Suprapubic skin (tissue), 4 donors: ENCODE measurements at regions not wholly inside any gene's neighbourhood (a gene's known extent, or its start where the extent isn't known, plus 50 kb on each side); places are given as distances from the start of the nearest gene placed in this dataset.
"Not testable (repeated sequence)": the region's sequence is repeated elsewhere in the genome, so short reads cannot be mapped to it uniquely, and the experiment has no call there.

ENCODE experiments used
- DNase-seq, 2 donors: peaks; one replicate each; pipeline ENCODE4 v3.0.0-alpha.2; 2019; ENCODE audit warnings: low spot score in 2 of 2
- H3K27ac ChIP-seq: fragments of 200-600 bp; sonication (generic); one replicate; pipeline ENCODE4 v1.5.1; 2019
- H3K27me3 ChIP-seq: fragments of 200-600 bp; sonication (generic); one replicate; pipeline ENCODE4 v1.5.1; 2019
- H3K36me3 ChIP-seq: fragments of 200-600 bp; sonication (generic); one replicate; pipeline ENCODE4 v1.5.1; 2019
- H3K4me1 ChIP-seq: fragments of 200-600 bp; sonication (generic); one replicate; pipeline ENCODE4 v1.5.1; 2019
- H3K4me3 ChIP-seq: fragments of 200-600 bp; sonication (generic); one replicate; pipeline ENCODE4 v1.5.1; 2019; ENCODE audit warnings: mild to moderate bottlenecking
- H3K9me3 ChIP-seq: fragments of 200-600 bp; sonication (generic); one replicate; pipeline ENCODE4 v1.5.1; 2019
- CTCF ChIP-seq, 2 donors: fragments of 200-600 bp in 1 of 2; fragments of 450-650 bp in 1 of 2; sonication (generic) in 1 of 2; IDR thresholded peaks; one replicate each; pipeline ENCODE4 v1.5.1; 2016 to 2019; ENCODE audit warnings: antibody characterized with exemption in 2 of 2, mild to moderate bottlenecking in 1 of 2, moderate library complexity in 1 of 2
- EP300 ChIP-seq: sonication (generic); formaldehyde crosslinking; IDR thresholded peaks from one replicate; pipeline ENCODE4 v1.6.1; 2017; ENCODE audit warnings: antibody characterized with exemption
- POLR2A ChIP-seq, 2 donors: fragments of 450-650 bp; IDR thresholded peaks; one replicate each; pipeline ENCODE4 v1.6.1; 2017; ENCODE audit warnings: antibody characterized with exemption in 2 of 2, mild to moderate bottlenecking in 2 of 2, moderate library complexity in 2 of 2
- POLR2AphosphoS5 ChIP-seq, 3 donors: sonication (generic); formaldehyde crosslinking; IDR thresholded peaks; one replicate each; pipeline ENCODE4 v1.6.1; 2017; ENCODE audit warnings: antibody characterized with exemption in 3 of 3
- WGBS: methylation state at CpG from one replicate; pipeline ENCODE4 v1.1.5; 2018; 5-methylcytosine and 5-hydroxymethylcytosine counted together

GRCh38 chr2:14776216-14776615 is 143.7 kb downstream of the LRATD1 start:
- no peak for DNase-seq
- Histone ChIP-seq H3K27ac (no peak overlapping the region), H3K9me3 (no peaks in the 10 kb centered on the region), H3K27me3 (no peaks in the 10 kb centered on the region), H3K36me3 (no peaks in the 10 kb centered on the region), H3K4me3 (no peak overlapping the region), H3K4me1 (no peaks in the 10 kb centered on the region)
- TF ChIP-seq POLR2A (IDR thresholded peaks at IDR 0.05) (no peak), CTCF (IDR thresholded peaks at IDR 0.05) (no peak), EP300 (no peak), POLR2AphosphoS5 (IDR thresholded peaks at IDR 0.05) (no peak)
- WGBS, result 21% methylated on average over 1 of the region's 1 CpG

- DNase-seq, result no peak
- TF ChIP-seq CTCF (IDR thresholded peaks at IDR 0.05), result no peak
- no peak for TF ChIP-seq POLR2A (IDR thresholded peaks at IDR 0.05)
- TF ChIP-seq POLR2AphosphoS5 (IDR thresholded peaks at IDR 0.05), result no peak
- no peak for TF ChIP-seq EP300
- 90% methylated on average over 2 of the region's 2 CpGs for WGBS
- no peak overlapping the region for H3K4me3 ChIP-seq
- no peaks in the 10 kb centered on the region for H3K27me3 ChIP-seq
- no peaks in the 10 kb centered on the region for H3K4me1 ChIP-seq
- no peaks in the 10 kb centered on the region for H3K9me3 ChIP-seq
- H3K36me3 ChIP-seq, result no peaks in the 10 kb centered on the region
- no peak overlapping the region for H3K27ac ChIP-seq
Observed at GRCh38 chr2:14778015-14778414, 145.5 kb downstream of the LRATD1 start.

- WGBS, result 81% methylated on average over 4 of the region's 4 CpGs
- Histone ChIP-seq H3K36me3 (no peaks in the 10 kb centered on the region), H3K4me3 (no peak overlapping the region), H3K27me3 (no peaks in the 10 kb centered on the region), H3K9me3 (no peaks in the 10 kb centered on the region), H3K4me1 (no peaks in the 10 kb centered on the region), H3K27ac (no peak overlapping the region)
- TF ChIP-seq POLR2AphosphoS5 (IDR thresholded peaks at IDR 0.05), result no peak
- no peak for TF ChIP-seq POLR2A (IDR thresholded peaks at IDR 0.05)
- no peak for TF ChIP-seq CTCF (IDR thresholded peaks at IDR 0.05)
- no peak for TF ChIP-seq EP300
- no peak for DNase-seq
Observed at GRCh38 chr2:14779252-14779651, 146.7 kb downstream of the LRATD1 start.

GRCh38 chr2:14781142-14781541 is 148.6 kb downstream of the LRATD1 start:
- Histone ChIP-seq H3K27ac (no peak overlapping the region), H3K36me3 (no peaks in the 10 kb centered on the region), H3K4me1 (no peaks in the 10 kb centered on the region), H3K9me3 (no peaks in the 10 kb centered on the region), H3K27me3 (no peaks in the 10 kb centered on the region), H3K4me3 (no peak overlapping the region)
- TF ChIP-seq EP300 (no peak), POLR2A (IDR thresholded peaks at IDR 0.05) (no peak), CTCF (IDR thresholded peaks at IDR 0.05) (no peak), POLR2AphosphoS5 (IDR thresholded peaks at IDR 0.05) (no peak)
- 40% methylated on average over 4 of the region's 4 CpGs for WGBS
- DNase-seq, result no peak

GRCh38 chr2:14788814-14789213 is 156.3 kb downstream of the LRATD1 start:
- not testable (repeated sequence) for DNase-seq, H3K36me3 ChIP-seq, H3K4me3 ChIP-seq, H3K27ac ChIP-seq, H3K9me3 ChIP-seq, H3K4me1 ChIP-seq, H3K27me3 ChIP-seq
- 97% methylated on average over 7 of the region's 9 CpGs for WGBS

- H3K4me3 ChIP-seq, result no peak overlapping the region
- H3K4me1 ChIP-seq, result no peaks in the 10 kb centered on the region
- no peaks in the 10 kb centered on the region for H3K9me3 ChIP-seq
- no peak overlapping the region for H3K27ac ChIP-seq
- H3K27me3 ChIP-seq, result no peaks in the 10 kb centered on the region
- 76% methylated on average over 1 of the region's 1 CpG for WGBS
- no peak for DNase-seq
- no peaks in the 10 kb centered on the region for H3K36me3 ChIP-seq
- TF ChIP-seq CTCF (IDR thresholded peaks at IDR 0.05) (no peak), POLR2A (IDR thresholded peaks at IDR 0.05) (no peak), EP300 (no peak), POLR2AphosphoS5 (IDR thresholded peaks at IDR 0.05) (no peak)
Observed at GRCh38 chr2:14790041-14790640, 157.6 kb downstream of the LRATD1 start.
